Lung (tissue), 11 donors: ENCODE measurements at regions not wholly inside any gene's neighbourhood (a gene's known extent, or its start where the extent isn't known, plus 50 kb on each side); places are given as distances from the start of the nearest gene placed in this dataset.

ENCODE experiments used
- ATAC-seq: fragments of 200-7000 bp; cut with Tn5 transposase; one replicate; pipeline ENCODE4 v1.9.1; 2020; ENCODE audit warnings: moderate number of reproducible peaks; ENCODE audit not compliant: insufficient read depth, low FRiP score
- DNase-seq, 3 donors: peaks; one replicate each; pipeline ENCODE4 v3.0.0-alpha.2; 2013 to 2017
- H3K27ac ChIP-seq, 2 donors: one replicate each; pipeline ENCODE4 v1.5.1; 2013; ENCODE audit warnings: mild to moderate bottlenecking in 2 of 2, moderate library complexity in 2 of 2, control low read depth in 1 of 2, inconsistent platforms in 1 of 2, low read depth in 1 of 2, low read length in 1 of 2
- H3K27me3 ChIP-seq, 3 donors: one replicate each; pipeline ENCODE4 v1.5.1; 2013; ENCODE audit warnings: low read length in 2 of 3; ENCODE audit not compliant: control insufficient read depth in 3 of 3, insufficient read depth in 3 of 3
- H3K36me3 ChIP-seq, 4 donors: one replicate each; pipeline ENCODE4 v1.5.1; 2013; ENCODE audit warnings: low read length in 4 of 4, mild to moderate bottlenecking in 1 of 4, moderate library complexity in 1 of 4; ENCODE audit not compliant: control insufficient read depth in 4 of 4, insufficient read depth in 4 of 4
- H3K4me1 ChIP-seq, 5 donors: one replicate each; pipeline ENCODE4 v1.5.1; 2013; ENCODE audit warnings: low read length in 5 of 5, mild to moderate bottlenecking in 2 of 5, moderate library complexity in 1 of 5; ENCODE audit not compliant: control insufficient read depth in 5 of 5, insufficient read depth in 5 of 5
- H3K4me3 ChIP-seq: one replicate; pipeline ENCODE4 v1.5.1; 2013; ENCODE audit warnings: mild to moderate bottlenecking, control low read depth, moderate library complexity
- H3K9ac ChIP-seq, 2 donors: one replicate each; pipeline ENCODE4 v1.5.1; 2013; ENCODE audit warnings: low read length in 2 of 2, control low read depth in 1 of 2; ENCODE audit not compliant: insufficient read depth in 1 of 2
- H3K9me3 ChIP-seq, 4 donors: one replicate each; pipeline ENCODE4 v1.5.1; 2013; ENCODE audit warnings: low read length in 3 of 4, mild to moderate bottlenecking in 1 of 4, moderate library complexity in 1 of 4; ENCODE audit not compliant: control insufficient read depth in 4 of 4, insufficient read depth in 3 of 4
- WGBS, 2 donors: extraction: QIAGEN DNeasy Blood & Tissue Kit; methylation state at CpG; one replicate each; pipeline ENCODE4 v1.1.7; 2013; 5-methylcytosine and 5-hydroxymethylcytosine counted together
- TF ChIP-seq, protein P1 (sequence below): IDR thresholded peaks from 2 replicates; pipeline ENCODE4 v1.5.1; 2012; ENCODE audit warnings: mild to moderate bottlenecking; ENCODE audit errors: control extremely low read depth, extremely low read depth
- donor health status: control.
- donor health status: control.
- donor health status: Bipolar disorder and iron deficiency.
- donor health status: healthy.
- donor health status: DM: yes; HTN: yes; CAD: no.

DNA sequence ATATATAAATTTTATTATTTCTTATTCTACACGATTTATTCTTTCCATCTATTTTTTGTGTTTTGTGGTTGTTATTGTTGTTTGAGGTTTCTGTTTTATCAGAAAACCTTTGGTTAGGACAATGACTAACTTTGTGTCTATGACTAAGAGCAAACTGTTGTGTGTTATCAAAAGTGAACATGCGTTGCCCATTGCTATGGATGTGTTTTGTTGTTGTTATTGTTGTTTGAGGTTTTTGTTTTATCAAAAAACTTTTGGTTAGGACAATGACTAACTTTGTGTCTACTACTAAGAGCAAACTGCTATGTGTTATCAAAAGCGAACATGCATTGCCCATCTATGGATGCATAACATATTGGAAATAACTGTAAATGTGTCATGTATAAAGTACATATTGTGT lies 692.3 kb downstream of the SLITRK1 start:
- ATAC-seq (no peak), DNase-seq (no peak)
- Histone ChIP-seq H3K4me1 (no peaks in the 10 kb centered on the region), H3K9me3 (peaks cover 0 to 8% (median 4%) of the 10 kb centered on the region in 4 donors), H3K9ac (no peak overlapping the region), H3K36me3 (no peaks in the 10 kb centered on the region), H3K4me3 (no peak overlapping the region), H3K27ac (no peak overlapping the region), H3K27me3 (no peaks in the 10 kb centered on the region)
- 70 to 87% methylated on average over 3 of the region's 3 CpGs for WGBS, 2 donors
- TF ChIP-seq, protein P1, sequence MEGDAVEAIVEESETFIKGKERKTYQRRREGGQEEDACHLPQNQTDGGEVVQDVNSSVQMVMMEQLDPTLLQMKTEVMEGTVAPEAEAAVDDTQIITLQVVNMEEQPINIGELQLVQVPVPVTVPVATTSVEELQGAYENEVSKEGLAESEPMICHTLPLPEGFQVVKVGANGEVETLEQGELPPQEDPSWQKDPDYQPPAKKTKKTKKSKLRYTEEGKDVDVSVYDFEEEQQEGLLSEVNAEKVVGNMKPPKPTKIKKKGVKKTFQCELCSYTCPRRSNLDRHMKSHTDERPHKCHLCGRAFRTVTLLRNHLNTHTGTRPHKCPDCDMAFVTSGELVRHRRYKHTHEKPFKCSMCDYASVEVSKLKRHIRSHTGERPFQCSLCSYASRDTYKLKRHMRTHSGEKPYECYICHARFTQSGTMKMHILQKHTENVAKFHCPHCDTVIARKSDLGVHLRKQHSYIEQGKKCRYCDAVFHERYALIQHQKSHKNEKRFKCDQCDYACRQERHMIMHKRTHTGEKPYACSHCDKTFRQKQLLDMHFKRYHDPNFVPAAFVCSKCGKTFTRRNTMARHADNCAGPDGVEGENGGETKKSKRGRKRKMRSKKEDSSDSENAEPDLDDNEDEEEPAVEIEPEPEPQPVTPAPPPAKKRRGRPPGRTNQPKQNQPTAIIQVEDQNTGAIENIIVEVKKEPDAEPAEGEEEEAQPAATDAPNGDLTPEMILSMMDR = no peak

DNA sequence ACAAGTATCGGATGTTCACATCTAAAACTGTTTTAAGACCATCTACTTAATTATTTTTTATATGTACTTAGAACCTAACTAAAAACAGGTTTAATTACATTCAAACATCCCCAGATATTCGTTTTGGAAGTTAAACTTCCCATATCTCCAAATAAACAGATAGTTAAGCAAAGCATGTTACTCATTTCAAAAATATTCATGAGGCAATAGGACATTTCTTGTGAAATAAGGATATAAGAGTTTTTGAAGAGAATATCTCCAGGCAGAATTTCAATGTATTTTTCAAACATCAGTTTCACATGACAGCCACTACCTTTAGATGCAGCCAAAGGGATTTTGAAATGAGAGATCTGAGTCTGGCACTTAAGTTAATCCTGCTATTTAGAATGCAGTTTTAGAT lies 697.5 kb downstream of the SLITRK1 start:
- ATAC-seq = no peak
- Histone ChIP-seq H3K9me3 (peaks cover 0 to 8% (median 5%) of the 10 kb centered on the region in 4 donors), H3K27ac (no peak overlapping the region), H3K4me1 (no peaks in the 10 kb centered on the region), H3K27me3 (no peaks in the 10 kb centered on the region), H3K4me3 (no peak overlapping the region), H3K36me3 (no peaks in the 10 kb centered on the region), H3K9ac (no peak overlapping the region)
- DNase-seq = no peak
- 61 to 74% methylated on average over 2 of the region's 2 CpGs for WGBS, 2 donors
- TF ChIP-seq, protein P1 = no peak

DNA sequence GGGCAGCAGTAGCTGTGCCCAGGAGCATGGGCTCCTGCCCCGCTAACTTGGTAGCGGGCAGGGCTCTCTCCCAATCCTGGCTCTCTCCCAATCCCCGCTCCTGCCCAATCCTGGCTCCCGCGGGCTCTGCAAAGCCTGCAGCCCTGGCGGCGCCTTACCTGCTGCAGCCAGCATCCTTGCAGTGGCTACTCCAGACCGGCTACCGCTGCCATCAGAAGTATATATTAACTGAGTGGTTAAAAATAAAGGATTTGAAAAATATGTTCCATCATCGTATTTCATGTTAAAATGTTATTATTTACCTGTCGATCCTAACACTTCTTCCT lies 698.2 kb downstream of the SLITRK1 start:
- TF ChIP-seq, protein P1 = no peak
- ATAC-seq (no peak), DNase-seq (no peak)
- no peaks in the 10 kb centered on the region for H3K36me3 ChIP-seq
- H3K9me3 ChIP-seq = peaks cover 0 to 8% (median 5%) of the 10 kb centered on the region in 4 donors
- no peaks in the 10 kb centered on the region for H3K4me1 ChIP-seq
- no peak overlapping the region for H3K27ac ChIP-seq
- H3K4me3 ChIP-seq = no peak overlapping the region
- WGBS, 2 donors = 95 to 96% methylated on average over 11 of the region's 11 CpGs
- no peaks in the 10 kb centered on the region for H3K27me3 ChIP-seq
- H3K9ac ChIP-seq = no peak overlapping the region

DNA sequence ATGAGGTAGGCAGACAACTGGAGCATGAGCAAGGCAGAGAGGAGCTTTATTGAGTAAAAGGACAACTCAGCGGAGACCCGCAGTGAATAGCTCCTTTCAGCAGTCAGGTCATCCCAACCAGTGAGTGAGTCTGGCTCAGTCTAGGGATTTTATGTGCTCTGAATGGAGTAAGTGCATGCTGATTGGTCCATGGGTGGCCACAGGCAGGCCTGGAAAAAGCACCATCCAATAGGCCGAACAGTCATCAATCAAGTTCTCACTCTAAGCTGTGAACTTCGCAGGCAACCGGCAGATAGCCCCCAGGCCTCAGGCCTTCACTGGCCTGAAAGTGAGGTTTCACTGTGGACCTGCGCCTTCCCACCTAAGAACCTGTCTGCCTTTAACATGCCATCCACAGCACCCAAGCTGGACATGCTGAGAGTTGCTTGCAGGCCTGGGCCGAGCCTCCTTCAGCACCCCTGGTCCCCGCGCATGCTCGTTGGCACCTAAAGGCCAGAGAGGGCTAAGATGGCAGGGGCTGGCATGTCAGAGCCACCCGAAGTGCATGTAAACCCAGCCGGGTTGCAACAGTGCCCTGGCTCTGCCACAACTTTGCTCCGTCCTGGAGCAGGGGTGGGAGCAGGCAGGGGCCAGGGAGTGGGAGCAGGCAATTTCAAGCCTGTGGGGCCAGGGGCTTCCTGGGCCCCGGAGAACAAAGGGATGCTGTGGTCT lies 698.7 kb downstream of the SLITRK1 start:
- 85 to 88% methylated on average over 14 of the region's 14 CpGs for WGBS, 2 donors
- TF ChIP-seq, protein P1 = no peak
- Histone ChIP-seq H3K4me3 (no peak overlapping the region), H3K4me1 (no peaks in the 10 kb centered on the region), H3K9ac (no peak overlapping the region), H3K9me3 (peaks cover 0 to 8% (median 5%) of the 10 kb centered on the region in 4 donors), H3K27ac (no peak overlapping the region), H3K36me3 (no peaks in the 10 kb centered on the region), H3K27me3 (no peaks in the 10 kb centered on the region)
- DNase-seq = no peak
- no peak for ATAC-seq
